Sigmoid colon (tissue), 6 donors: ENCODE measurements at regions not wholly inside any gene's neighbourhood (a gene's known extent, or its start where the extent isn't known, plus 50 kb on each side); places are given as distances from the start of the nearest gene placed in this dataset.

ENCODE experiments used
- DNase-seq: peaks from one replicate; pipeline ENCODE4 v3.0.0-alpha.2; 2019
- H3K27ac ChIP-seq, 4 donors: fragments of 200-600 bp; sonication (generic); one replicate each; pipeline ENCODE4 v1.5.1; 2016 to 2019; ENCODE audit warnings: mild to moderate bottlenecking in 1 of 4
- H3K27me3 ChIP-seq, 3 donors: fragments of 200-600 bp; sonication (generic); one replicate each; pipeline ENCODE4 v1.5.1; 2019; ENCODE audit warnings: mild to moderate bottlenecking in 1 of 3
- H3K36me3 ChIP-seq, 4 donors: fragments of 200-600 bp; sonication (generic); one replicate each; pipeline ENCODE4 v1.5.1; 2016 to 2019
- H3K4me1 ChIP-seq, 4 donors: fragments of 200-600 bp; sonication (generic); one replicate each; pipeline ENCODE4 v1.5.1; 2017 to 2019
- H3K4me3 ChIP-seq, 4 donors: fragments of 200-600 bp; sonication (generic); one replicate each; pipeline ENCODE4 v1.5.1; 2017 to 2019; ENCODE audit warnings: mild to moderate bottlenecking in 2 of 4, moderate library complexity in 1 of 4
- H3K9me3 ChIP-seq, 4 donors: fragments of 200-600 bp in 3 of 4; sonication (generic) in 3 of 4; one replicate each; pipeline versions ENCODE4 v1.5.1 to v1.6.1; 2013 to 2019
- CTCF ChIP-seq, 4 experiments: fragments of 450-650 bp in 3 of 4; fragments of 200-600 bp in 1 of 4; IDR thresholded peaks; one replicate each; pipeline ENCODE4 v1.5.1; 2016 to 2019; ENCODE audit warnings: antibody characterized with exemption in 4 of 4, mild to moderate bottlenecking in 3 of 4, moderate library complexity in 2 of 4
- EP300 ChIP-seq, 4 donors: sonication (generic); formaldehyde crosslinking; IDR thresholded peaks; one replicate each; pipeline ENCODE4 v1.6.1; 2017; ENCODE audit warnings: antibody characterized with exemption in 4 of 4
- POLR2A ChIP-seq, 2 donors: fragments of 450-650 bp; IDR thresholded peaks; one replicate each; pipeline ENCODE4 v1.6.1; 2016; ENCODE audit warnings: antibody characterized with exemption in 2 of 2, mild to moderate bottlenecking in 2 of 2, moderate library complexity in 2 of 2
- POLR2AphosphoS5 ChIP-seq, 4 donors: sonication (generic); formaldehyde crosslinking; IDR thresholded peaks; one replicate each; pipeline ENCODE4 v1.6.1; 2017; ENCODE audit warnings: antibody characterized with exemption in 4 of 4
- WGBS, 2 donors: extraction: QIAGEN DNeasy Blood & Tissue Kit; methylation state at CpG; one replicate each; pipeline ENCODE4 v1.1.7; 2013; 5-methylcytosine and 5-hydroxymethylcytosine counted together
- intact Hi-C: fragments of 100-400 bp; cut with DNase I; formaldehyde crosslinking; loops from one replicate; pipeline ENCODE4 v1.15.1; 2023
- donor health status: healthy with polysubstance abuse.
- donor health status: healthy.

- H3K27ac ChIP-seq = no peak overlapping the region
- DNase-seq = no peak
- no peak overlapping the region for H3K4me3 ChIP-seq
- no peaks in the 10 kb centered on the region for H3K9me3 ChIP-seq
- no peaks in the 10 kb centered on the region for H3K36me3 ChIP-seq
- no peaks in the 10 kb centered on the region for H3K27me3 ChIP-seq
- WGBS, 2 donors = 4 to 10% methylated on average over 1 of the region's 1 CpG
- intact Hi-C loops = no loop called here
- H3K4me1 ChIP-seq = no peaks in the 10 kb centered on the region
- TF ChIP-seq POLR2AphosphoS5 (IDR thresholded peaks at IDR 0.05) = no peak
These were observed 70.7 kb downstream of the SOX2 start for GRCh38 chr3:181782306-181782954.

- intact Hi-C loops = no loop called here
- no peak for DNase-seq
- H3K4me1 ChIP-seq = no peaks in the 10 kb centered on the region
- WGBS, 2 donors = 61 to 76% methylated on average over 7 of the region's 7 CpGs
- no peaks in the 10 kb centered on the region for H3K9me3 ChIP-seq
- no peak for TF ChIP-seq CTCF (IDR thresholded peaks at IDR 0.05)
- TF ChIP-seq POLR2A (IDR thresholded peaks at IDR 0.05) = no peak
- TF ChIP-seq EP300 (IDR thresholded peaks at IDR 0.05) = no peak
- H3K36me3 ChIP-seq = no peaks in the 10 kb centered on the region
- H3K27ac ChIP-seq = no peak overlapping the region
- no peaks in the 10 kb centered on the region for H3K27me3 ChIP-seq
- H3K4me3 ChIP-seq = no peak overlapping the region
These were observed 78.8 kb downstream of the SOX2 start for GRCh38 chr3:181790561-181790960.

- Histone ChIP-seq H3K36me3 (no peaks in the 10 kb centered on the region), H3K27ac (no peak overlapping the region), H3K9me3 (no peaks in the 10 kb centered on the region), H3K4me3 (no peak overlapping the region), H3K4me1 (no peaks in the 10 kb centered on the region), H3K27me3 (no peaks in the 10 kb centered on the region)
- TF ChIP-seq EP300 (IDR thresholded peaks at IDR 0.05) (no peak), POLR2AphosphoS5 (IDR thresholded peaks at IDR 0.05) (no peak), POLR2A (IDR thresholded peaks at IDR 0.05) (no peak), CTCF (IDR thresholded peaks at IDR 0.05) (no peak)
- whole genome bisulfite sequencing, 2 donors = 70 to 74% methylated on average over 7 of the region's 7 CpGs
- intact Hi-C loops = no loop called here
- DNase-seq = no peak
These were observed 79.6 kb downstream of the SOX2 start for GRCh38 chr3:181791056-181791955.

- 70 to 76% methylated on average over 7 of the region's 7 CpGs for WGBS, 2 donors
- Histone ChIP-seq H3K36me3 (no peaks in the 10 kb centered on the region), H3K4me1 (no peaks in the 10 kb centered on the region), H3K27ac (no peak overlapping the region), H3K4me3 (no peak overlapping the region), H3K27me3 (no peaks in the 10 kb centered on the region), H3K9me3 (no peaks in the 10 kb centered on the region)
- TF ChIP-seq POLR2A (IDR thresholded peaks at IDR 0.05) (no peak), POLR2AphosphoS5 (IDR thresholded peaks at IDR 0.05) (no peak), EP300 (IDR thresholded peaks at IDR 0.05) (no peak), CTCF (IDR thresholded peaks at IDR 0.05) (no peak)
- intact Hi-C loops = no loop called here
- DNase-seq = no peak
These were observed 81.3 kb downstream of the SOX2 start for GRCh38 chr3:181793006-181793405.

- no peaks in the 10 kb centered on the region for H3K27me3 ChIP-seq
- intact Hi-C loops = no loop called here
- no peak for DNase-seq
- H3K27ac ChIP-seq = no peak overlapping the region
- H3K36me3 ChIP-seq = no peaks in the 10 kb centered on the region
- no peaks in the 10 kb centered on the region for H3K4me1 ChIP-seq
- WGBS, 2 donors = 39 to 74% methylated on average over 4 of the region's 4 CpGs
- no peaks in the 10 kb centered on the region for H3K9me3 ChIP-seq
- TF ChIP-seq EP300 (IDR thresholded peaks at IDR 0.05) = no peak
- TF ChIP-seq CTCF (IDR thresholded peaks at IDR 0.05) = no peak
- TF ChIP-seq POLR2A (IDR thresholded peaks at IDR 0.05) = no peak
- TF ChIP-seq POLR2AphosphoS5 (IDR thresholded peaks at IDR 0.05) = no peak
- H3K4me3 ChIP-seq = no peak overlapping the region
These were observed 82.5 kb downstream of the SOX2 start for GRCh38 chr3:181794011-181794790.
